Right hindlimb (tissue), 1 donor: ENCODE measurements at regions not wholly inside any gene's neighbourhood (a gene's known extent, or its start where the extent isn't known, plus 50 kb on each side); places are given as distances from the start of the nearest gene placed in this dataset.

Experiments used
- DNase-seq: peaks from one replicate; pipeline ENCODE4 v3.0.0-alpha.2; 2018

DNA sequence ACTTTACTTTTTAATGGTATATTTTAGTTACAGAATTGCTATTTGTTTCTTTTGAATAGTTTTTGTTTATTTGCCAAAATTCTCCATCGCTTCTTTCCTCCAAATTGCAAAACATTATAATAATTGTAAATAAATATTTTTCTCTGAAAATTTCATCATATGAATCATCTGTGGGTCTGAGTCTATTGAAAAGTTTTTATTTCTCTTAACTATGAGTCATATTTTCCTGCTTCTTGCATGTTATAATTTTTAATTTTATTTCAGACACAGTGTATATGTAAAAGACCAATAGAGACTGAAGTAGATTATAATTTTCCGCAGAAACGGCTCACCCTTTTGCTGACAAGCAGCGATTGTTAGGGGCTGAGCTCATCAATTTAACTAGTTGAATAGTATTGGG, 279.1 kb upstream of the IL12B start:
- no peak for DNase-seq

DNA sequence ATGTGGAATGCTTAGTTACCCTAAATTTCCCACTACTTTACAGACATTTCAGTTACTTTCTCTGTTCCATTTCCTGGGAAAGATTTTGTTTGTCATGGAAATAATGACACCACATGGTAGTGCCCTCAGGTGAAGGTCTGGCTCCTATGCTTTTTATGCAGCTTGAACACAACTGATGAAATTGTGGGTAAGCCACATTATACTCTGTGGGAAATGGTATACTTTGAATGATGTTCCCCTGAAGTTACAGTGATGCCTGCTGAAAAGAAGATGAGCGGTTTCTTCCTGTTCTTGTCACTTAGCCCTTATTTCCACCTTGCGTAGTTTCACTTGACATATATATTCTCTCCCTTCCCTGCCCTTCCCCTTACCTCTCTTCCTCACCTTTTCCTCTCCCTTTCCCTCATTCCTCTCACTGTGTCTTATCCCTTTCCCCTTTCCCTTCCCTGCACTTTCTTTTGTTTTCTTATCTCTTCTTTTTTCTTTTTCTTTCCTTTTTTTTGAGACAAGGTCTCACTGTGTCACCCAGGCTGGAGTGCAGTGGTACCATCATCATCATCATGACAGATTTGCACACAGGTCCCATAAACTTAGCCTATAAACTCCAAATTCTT, 280.8 kb upstream of the IL12B start:
- no peak for DNase-seq

DNA sequence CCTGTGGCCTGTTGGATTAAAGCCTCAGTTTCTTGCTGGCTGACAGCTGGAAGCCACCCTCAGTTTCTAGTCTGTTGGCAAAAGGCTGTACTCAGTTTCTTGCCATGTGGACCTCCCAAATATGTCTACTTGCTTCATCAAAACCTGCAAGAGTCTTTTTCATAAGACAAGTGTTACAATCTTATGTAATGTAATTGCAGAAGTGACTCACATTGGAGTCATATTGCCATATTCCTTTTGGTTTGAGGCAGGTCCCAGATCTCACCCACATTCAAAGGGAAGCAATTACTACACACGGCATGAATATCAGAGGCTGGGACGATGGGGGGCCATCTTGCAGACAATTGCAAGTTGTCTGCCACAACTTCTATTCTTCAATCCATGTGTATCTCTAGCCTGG, 286.7 kb upstream of the IL12B start:
- no peak for DNase-seq

DNA sequence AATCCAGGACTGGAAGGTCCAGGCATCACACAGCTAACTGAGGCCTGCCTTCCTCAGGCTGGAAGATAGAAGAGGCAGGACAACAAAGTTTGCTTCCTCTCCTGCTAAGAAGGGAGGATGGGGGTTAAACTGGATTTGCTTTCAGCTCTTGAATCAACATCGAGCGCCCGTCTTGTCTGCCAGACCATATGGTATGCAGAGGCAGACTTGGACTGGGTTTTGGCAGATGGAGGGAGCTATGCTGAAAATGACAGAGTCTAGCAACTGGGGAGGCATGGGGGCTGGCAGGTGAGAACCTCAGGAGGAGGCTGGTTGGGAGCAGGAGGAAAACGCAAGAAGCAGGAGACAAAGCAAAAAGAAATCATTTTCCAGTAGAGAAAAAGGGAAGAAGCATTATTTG, 289.5 kb upstream of the IL12B start:
- DNase-seq = no peak

DNA sequence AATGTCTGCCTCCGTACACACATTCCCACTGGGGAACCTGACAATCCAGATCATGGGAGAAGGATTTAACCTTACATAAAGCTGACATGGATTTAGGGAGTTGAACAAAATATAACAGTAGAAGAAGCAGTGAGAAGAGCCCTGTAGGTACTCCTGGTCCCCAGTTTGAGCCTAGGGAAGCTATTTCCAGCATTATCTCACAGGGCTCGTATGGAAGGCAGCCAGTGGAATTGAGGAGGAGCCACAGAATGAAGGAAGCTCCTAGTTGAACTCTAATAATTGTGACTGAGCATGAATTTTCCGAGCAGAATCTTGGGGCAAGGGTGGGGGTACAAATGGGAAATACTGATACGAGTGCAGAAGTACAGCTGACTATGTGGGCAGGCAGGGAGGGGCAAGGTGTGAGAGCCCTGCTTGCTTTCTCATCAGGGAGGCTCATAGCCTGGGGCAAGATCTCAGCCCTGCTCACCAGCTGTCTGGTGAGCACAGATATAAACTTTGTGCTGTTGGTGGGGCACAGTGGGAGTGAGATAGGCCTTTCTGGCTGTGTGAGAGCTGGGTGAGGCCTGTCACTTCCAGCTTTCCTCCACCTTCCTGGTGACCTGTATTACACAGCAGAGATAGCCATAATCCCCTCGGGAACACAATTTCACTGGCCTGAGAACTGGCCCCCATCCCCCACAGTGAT, 290.7 kb upstream of the IL12B start:
- DNase-seq = no peak

DNA sequence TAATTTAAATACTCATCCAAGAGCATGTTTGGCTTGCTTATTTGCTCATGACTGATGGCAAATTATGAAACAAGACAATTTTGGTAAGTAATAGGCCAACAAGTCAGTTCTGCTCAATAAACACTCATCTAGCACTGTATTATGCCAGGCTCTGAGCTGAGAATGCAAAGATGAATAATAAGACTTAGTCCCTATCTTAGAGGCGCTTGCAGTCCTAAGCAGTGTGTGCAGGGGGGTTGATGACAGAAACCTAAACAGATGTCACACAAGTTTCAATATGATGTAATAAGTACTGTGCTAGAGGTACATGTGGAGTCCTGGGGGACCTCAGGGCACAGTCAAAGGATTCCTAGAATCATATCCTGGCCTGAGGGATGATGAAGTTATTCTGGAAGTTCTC, 287.6 kb upstream of the ADRA1B start:
- DNase-seq = no peak

DNA sequence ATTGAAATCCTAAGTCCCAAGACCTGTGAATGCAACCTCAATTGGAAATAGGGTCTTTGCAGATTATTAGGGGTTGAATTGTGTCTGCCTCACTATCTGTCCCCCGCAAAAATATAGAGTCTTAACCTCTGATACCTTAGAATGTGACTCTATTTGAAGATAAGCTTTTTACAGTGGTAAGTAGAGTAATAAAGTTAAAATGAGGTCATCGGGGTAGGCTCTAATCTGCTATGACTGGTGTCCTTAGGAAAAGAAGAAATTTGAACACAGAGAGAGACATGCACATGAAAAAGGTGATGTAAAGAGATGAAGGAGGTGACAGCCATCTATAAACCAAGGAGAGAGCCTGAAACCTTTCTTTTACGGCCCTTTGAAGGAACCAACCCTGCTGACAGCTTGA, 287.1 kb upstream of the ADRA1B start:
- no peak for DNase-seq

DNA sequence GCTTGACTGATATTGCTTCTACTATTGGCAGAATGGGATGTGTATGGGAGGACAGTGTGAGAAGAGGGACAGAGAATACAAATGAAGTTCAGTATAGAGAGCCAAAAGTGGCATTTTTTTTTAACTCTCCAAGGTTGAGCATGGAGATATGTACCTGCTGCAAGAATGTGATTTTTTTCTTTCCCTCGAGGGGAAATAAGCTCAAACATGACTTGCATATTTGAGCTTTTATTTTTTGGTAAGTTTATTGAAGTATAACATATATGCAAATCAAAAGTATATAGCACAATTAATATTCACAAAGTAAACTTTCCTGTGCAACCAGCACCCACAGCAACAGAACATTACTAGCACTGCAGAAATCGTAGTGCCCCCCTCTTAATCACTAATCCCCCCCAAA, 285.7 kb upstream of the ADRA1B start:
- no peak for DNase-seq

DNA sequence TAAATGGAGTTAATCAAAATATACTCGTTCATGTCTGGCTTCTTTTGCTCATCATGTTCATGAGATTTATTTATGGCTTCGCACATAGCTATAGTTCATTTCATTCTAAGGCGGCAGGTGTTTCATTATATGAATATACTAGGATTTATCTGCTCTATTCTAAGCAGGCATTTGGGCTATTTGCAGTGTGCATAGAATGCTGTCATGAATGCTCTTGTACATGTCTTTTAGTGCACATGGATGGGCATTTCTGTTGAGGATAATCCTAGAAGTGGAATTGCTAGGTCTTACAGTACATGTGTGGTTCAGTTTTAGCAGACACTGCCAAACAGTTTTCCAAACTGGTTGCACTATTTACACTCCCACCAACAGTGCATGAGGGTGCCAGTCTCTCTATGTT, 285.3 kb upstream of the ADRA1B start:
- DNase-seq = no peak

DNA sequence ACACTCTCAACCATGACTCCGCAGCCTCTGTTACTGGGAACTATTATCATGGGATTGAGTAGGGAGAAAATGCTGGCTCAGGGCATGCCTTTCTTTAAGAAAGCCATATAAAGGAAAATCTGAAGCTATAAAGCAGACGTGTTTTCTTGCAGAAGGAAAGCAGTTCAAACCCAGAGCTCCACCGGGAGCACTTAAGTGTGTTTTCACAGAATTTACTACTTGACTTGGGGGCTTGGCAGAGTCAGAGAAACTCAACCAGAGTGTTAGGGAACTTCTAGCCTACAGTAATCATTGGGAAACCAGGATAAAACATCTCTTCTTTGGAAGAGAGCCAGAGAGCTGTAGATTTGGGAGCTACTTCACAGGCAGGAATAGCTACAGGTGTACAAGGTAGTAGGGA, 283.4 kb upstream of the ADRA1B start:
- no peak for DNase-seq

DNA sequence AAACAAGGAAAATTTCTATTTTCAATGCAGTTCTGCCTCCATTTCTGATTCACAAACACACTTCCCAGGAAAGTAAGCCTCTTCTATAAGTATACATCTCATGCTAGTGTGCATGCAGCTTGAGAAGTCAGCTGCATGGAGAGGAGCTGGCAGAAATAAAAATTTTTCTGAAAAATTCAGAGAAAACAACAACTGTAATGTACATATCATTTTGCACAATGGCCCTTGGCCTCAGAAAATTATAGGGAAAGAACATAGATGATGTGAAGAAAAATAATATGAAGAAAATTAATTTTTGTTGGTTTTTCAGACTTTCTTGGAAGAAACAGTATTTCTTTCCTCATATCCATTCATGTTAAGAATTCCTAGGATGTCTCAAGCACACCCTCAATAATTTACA, 277.8 kb upstream of the ADRA1B start:
- no peak for DNase-seq

DNA sequence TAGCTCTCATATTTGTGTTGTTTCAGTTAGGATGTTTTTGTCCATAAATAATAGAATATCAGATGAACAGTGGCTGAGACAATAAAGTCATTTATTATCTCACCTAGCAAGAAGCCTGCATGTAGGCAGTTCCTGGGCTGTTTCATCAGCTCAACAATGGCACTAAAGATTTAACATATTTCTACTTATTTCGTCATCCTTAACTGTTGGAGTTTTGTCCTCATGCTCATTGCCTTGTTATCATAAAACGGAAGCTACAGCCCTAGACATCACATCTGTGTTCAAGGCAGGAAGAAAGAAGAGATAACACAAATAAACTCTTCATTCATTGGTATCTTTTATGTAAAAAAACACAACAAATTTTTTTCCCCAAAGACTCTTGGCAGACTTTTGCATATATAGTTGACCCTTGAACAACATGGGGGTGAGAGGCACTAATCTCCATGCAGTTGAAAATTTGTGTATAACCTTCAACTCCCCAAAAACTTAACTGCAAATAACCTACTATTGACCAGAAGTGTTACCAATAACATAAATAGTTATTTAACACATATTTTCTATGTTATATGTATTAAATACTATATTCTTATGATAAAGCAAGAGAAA, 277.2 kb upstream of the ADRA1B start:
- DNase-seq = no peak

DNA sequence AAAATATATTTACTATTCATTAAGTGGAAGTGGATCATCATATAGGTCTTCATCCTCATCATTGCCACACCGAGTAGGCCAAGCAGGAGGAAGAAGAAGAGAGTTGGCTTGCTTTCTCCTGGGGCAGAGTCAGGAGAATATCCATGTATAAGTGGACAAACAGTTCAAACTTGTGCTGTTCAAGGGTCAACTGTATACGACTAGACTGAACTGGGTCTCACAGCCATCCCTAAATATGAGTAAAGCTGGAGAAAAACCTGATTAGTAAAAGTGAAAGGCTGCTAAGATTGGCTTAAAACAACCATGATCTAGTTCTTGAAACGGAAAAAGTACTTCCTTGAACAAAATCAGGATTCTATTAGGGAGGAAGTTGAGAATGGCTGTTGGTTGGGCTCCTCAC, 276.7 kb upstream of the ADRA1B start:
- no peak for DNase-seq

DNA sequence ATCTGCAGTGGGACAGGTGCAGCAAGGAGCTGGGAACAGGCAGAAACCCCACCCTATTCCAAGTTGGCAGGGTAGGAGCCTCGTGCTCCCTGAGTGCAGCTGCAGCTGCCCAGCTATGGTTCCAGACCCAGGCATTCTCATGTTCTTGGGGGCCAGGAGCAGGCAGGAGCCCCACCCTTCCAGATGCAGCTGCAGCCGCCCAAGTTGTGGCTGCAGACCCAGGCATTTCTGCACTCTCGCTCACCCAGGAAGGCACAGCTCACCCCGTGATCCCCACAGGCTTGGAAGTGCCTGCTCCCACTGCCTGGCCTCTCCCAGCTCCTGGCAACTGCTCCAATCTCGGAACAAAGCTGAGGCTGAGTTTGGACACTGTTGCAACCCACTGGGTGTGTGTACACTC, 275.8 kb upstream of the ADRA1B start:
- no peak for DNase-seq

DNA sequence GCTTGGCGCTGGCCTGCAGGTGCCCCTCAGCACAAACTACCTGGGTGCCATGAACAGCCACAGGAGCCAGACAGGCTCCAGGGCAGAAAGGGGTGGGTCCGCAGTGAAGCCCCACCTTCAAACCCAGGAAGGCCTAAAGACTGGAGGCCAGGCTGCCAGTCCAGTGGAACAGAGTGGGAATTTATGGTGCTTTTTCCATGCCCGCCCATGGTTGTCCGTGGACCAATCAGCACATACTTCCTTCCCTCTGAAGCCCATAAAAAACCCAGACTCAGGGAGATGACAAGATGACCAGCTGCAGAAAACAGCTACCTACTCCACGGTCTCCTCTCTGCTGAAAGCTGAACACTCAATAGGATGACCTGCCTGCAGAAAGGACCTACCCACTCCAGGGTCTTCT, 275.4 kb upstream of the ADRA1B start:
- DNase-seq = no peak

DNA sequence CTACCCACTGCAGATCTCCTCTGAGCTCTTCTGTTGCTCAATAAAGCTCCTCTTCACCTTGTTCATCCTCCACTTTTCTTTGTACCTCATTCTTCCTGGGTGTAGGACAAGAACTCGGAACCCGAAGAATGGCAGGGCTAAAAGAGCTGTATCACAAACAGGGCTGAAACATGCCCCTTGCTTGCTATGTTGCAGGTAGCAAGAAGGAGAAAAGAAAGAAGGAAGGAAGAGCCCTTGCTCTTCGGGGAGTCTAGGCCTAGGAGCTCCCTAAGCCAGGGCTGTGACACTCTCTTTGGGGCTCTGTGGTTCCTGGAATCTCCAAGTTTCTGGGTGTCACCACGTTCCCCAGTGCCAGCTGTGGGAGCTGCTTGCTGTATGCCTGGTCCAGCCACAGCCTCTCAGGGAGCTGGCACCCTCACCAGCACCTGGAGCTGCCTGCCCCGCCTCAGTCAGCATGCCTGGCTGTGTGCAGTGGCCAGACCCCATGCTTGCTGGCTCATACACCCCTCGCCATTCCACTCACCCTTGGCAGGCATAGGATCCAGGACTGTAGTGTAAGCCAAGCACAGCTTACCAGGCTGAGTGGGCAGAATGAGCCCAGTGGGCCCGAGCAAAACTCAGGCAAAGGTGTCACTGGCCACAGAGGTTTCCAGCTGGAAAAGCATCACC, 274.8 kb upstream of the ADRA1B start:
- no peak for DNase-seq

DNA sequence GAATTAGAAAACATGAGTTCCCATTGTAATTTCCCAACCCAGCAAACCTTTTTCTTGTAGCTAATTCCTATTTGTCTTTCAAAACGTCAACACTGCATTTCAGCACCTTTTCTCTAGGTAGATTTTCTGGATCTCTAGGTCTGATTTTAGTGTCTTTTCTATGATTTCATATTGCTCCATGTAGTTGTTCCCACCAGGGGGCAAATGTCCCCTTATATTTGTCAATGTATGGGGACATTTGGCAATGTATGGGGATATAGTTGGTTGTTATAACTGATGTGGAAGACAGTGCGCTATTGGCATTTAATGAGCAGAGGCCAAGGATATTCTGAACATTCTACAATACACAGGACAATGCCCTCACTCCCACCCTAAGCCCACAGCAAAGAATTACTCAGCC, 273.9 kb upstream of the ADRA1B start:
- no peak for DNase-seq

DNA sequence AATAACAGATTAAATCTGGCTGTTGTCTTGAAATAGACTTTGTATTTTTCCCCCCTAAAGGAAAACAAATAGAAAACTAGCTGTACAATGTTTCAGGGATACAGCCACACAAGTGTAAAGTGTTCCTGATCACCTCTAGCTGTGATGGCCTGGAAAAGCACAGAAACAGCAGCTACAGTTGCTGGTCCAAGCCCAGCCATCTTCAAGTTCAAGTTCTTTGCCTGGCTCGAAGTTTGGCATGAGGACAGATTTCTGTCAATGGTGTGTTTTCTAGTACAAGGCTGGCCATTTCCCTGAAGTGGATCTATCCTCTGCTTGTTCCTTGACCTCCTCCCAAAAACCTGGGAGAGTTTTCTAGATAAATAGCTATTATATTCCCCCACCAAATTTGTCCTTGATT, 272.2 kb upstream of the ADRA1B start:
- DNase-seq = no peak

DNA sequence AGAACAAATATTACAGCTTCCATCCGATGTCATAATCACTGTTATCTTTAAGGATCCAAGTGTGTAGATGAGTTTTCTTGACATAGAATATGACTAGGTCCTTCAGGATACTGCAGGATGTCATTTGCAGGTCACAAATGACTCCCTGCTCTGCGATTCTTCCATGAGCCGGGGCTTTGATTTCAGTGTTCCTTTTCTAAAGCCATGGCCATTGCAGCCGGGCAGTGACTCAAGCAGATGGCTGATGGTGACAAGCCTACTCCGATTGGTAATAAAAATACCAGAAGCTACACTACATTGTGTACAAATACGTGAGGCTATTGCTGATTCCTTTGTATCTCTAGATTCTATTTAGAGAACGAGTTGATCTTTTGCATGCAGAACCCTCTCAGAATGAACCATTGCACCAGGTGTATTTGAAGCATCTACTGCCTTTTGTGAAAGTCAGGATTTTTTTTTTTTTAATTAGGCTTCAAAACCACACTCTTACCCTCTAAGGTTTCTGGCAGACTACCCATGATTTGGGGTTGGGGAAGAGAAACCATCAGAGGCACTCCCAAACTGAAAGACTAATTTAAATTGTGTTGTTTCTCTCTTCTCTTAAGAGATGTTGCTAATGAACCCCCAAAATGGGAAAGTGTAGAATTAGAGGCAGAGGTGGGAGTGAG, 271.0 kb upstream of the ADRA1B start:
- no peak for DNase-seq

DNA sequence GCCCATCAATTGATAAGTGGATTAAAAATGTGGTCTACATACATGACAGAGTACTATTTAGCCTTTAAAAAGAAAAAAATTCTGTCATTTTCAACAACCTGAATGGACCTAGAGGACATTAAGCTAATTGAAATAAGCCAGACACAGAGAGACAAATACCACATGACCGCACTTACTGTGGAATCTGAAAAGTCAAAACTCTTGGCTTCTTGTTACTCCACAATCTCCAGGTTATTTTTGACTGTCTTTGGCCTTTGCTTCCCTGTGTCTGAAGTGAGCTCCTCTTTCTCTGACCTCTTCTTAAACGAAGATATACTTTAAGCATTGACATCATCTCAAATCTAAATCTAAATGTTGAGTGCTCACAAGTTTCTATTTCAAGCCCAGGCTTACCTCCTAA, 265.5 kb upstream of the ADRA1B start:
- no peak for DNase-seq

DNA sequence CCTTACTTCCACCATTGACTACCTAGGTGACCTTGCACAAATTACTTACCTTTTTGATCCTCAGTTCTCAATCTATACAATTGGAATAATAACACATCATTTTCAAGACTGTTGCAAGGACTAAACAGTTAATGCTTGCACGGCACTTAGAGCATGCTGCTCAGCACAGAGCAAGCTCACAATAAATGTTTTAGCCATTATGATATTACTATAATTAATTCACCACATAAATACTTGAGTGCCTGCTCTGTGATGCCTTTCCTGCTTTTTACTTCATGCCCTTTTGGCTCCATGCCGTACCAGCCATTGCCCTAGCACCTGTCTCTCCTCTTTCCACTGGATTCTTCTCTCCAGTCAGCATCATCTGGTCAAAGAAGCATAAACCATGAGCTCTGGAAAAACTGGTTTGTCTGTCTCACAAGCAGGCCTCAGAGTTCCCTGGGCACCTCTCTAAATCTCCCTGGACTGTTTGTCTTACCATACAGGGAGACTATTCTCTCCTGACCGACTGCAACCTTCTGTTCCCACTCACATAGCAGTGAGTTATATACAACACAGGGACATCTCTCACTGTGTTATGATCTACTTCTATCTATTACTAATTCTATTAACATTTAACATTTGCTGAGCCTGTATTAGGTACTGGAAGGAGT, 260.4 kb upstream of the ADRA1B start:
- no peak for DNase-seq

DNA sequence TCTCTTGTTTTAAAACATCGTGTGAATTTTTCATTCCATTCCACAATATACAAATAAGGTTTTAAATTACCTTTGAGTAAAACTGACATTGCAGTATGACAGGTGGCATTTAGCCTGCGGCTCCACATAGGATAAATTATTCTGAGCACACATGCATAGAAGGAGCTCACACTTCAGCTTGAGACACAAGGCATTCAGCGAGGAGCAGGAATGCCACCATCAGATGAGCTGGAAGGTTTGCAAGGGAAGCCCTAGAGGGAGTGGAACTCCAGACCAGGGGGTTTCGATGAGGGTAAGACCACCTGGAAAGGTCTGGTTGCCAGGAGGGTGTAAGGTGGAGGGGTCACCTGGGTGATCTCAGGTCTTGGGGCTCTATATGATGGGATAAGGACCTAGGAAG, 259.0 kb upstream of the ADRA1B start:
- no peak for DNase-seq

DNA sequence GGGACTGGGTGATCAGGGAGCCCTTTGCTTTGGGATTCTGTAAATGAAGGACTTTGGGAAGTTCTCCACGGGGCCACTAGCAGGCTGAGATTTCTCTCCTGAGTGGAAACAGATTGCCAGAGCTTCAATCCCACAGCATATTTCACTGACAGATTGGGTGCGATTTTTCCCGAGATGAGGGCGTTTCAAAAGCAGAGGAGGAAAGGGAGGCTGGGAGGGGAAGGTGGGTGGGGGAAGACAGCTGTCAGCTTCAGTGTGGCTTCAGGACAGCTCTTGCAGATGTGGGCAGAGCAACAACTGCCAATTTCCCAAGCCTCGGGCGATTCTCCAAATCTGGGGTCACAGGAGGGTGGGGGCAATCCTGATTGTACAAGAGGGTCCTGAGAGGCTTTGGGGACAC, 258.5 kb upstream of the ADRA1B start:
- DNase-seq = peak; percentile 45
